ENCODE measurements at regions not wholly inside any gene's neighbourhood (a gene's known extent, or its start where the extent isn't known, plus 50 kb on each side); places are given as distances from the start of the nearest gene placed in this dataset.

DNA sequence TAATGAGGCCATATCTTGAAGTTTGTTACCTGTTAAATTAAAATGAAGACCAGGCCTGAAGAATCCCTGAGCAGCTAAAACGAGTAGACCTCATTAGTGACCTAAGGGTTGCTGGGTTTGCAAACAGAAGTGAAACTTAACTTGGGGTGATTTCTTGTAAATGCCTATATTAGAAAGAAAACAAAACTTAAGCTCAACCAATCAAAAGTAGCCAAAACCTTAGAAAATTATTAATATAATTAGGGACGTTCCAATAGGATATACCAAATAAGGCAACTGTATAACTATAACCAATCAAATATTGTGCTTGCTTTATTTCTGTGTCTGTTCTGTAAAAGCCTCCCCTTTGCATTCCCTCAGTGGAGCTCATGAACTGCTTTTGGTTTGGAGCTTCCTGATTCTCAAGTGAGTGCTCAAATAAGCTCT is 137.9 kb upstream of the VRK2 start:
- Mint-ChIP-seq H3K36me3 (ENCODE audit: low read depth) (no peaks in the 10 kb centered on the region), H3K4me1 (ENCODE audit: low read depth) (peaks cover 2% of the 10 kb centered on the region), H3K27ac (ENCODE audit: unreplicated experiment) (no peak overlapping the region), H3K27me3 (ENCODE audit: low read depth) (no peaks in the 10 kb centered on the region), H3K4me3 (ENCODE audit: unreplicated experiment) (no peak overlapping the region), H3K9me3 (ENCODE audit: low read depth) (no peaks in the 10 kb centered on the region)
- no peak for DNase-seq (ENCODE audit: low spot score)
- TF ChIP-seq, protein P1, sequence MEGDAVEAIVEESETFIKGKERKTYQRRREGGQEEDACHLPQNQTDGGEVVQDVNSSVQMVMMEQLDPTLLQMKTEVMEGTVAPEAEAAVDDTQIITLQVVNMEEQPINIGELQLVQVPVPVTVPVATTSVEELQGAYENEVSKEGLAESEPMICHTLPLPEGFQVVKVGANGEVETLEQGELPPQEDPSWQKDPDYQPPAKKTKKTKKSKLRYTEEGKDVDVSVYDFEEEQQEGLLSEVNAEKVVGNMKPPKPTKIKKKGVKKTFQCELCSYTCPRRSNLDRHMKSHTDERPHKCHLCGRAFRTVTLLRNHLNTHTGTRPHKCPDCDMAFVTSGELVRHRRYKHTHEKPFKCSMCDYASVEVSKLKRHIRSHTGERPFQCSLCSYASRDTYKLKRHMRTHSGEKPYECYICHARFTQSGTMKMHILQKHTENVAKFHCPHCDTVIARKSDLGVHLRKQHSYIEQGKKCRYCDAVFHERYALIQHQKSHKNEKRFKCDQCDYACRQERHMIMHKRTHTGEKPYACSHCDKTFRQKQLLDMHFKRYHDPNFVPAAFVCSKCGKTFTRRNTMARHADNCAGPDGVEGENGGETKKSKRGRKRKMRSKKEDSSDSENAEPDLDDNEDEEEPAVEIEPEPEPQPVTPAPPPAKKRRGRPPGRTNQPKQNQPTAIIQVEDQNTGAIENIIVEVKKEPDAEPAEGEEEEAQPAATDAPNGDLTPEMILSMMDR (IDR thresholded peaks at IDR 0.05) = no peak

GRCh38 chr2:57918126-57918525 is 128.5 kb upstream of the VRK2 start:
- TF ChIP-seq, protein P1 (IDR thresholded peaks at IDR 0.05) = no peak
- H3K4me1 Mint-ChIP-seq (ENCODE audit: low read depth) = no peaks in the 10 kb centered on the region
- DNase-seq (ENCODE audit: low spot score) = no peak

DNA sequence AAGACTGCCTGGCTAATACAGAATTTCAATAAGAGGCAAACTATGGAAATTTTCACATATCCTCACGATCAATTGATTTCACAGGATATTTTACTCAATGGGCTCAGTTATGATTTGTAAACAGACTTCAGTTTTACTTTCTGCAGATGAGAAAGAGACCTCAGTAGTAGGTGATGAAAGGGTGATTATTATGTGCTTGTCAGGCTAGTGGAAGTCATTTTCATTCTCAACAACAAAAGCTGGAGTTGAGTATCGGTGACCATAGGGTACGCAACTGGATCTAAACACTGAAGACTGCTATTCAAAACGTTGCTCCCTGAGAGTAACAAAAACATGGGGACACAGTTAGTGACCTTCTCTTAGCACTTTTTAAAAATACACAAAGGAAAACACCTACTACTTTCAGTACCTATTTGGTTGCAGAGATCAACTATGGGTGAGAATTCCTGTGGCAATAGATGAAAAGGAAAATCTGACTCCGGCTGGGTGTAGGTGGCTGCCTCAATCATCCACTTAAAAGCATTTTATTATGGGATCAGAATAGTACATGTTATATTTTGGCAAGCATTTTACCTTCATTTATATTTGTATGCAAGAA is 126.2 kb upstream of the VRK2 start:
- Mint-ChIP-seq H3K36me3 (ENCODE audit: low read depth) (no peaks in the 10 kb centered on the region), H3K4me3 (ENCODE audit: unreplicated experiment) (no peak overlapping the region), H3K9me3 (ENCODE audit: low read depth) (no peaks in the 10 kb centered on the region), H3K4me1 (ENCODE audit: low read depth) (no peaks in the 10 kb centered on the region), H3K27me3 (ENCODE audit: low read depth) (peaks cover 5% of the 10 kb centered on the region), H3K27ac (ENCODE audit: unreplicated experiment) (no peak overlapping the region)
- no peak for DNase-seq (ENCODE audit: low spot score)
- TF ChIP-seq, protein P1 (IDR thresholded peaks at IDR 0.05) = no peak

More at GRCh38 chr2:57918126-57918525, 128.5 kb upstream of the VRK2 start:
- Mint-ChIP-seq H3K4me3 (ENCODE audit: unreplicated experiment) (no peak overlapping the region), H3K27ac (ENCODE audit: unreplicated experiment) (no peak overlapping the region), H3K36me3 (ENCODE audit: low read depth) (no peaks in the 10 kb centered on the region), H3K27me3 (ENCODE audit: low read depth) (peaks cover 3% of the 10 kb centered on the region), H3K9me3 (ENCODE audit: low read depth) (no peaks in the 10 kb centered on the region)

- no peak overlapping the region for H3K27ac Mint-ChIP-seq (ENCODE audit: unreplicated experiment)
- peaks cover 7% of the 10 kb centered on the region for H3K36me3 Mint-ChIP-seq (ENCODE audit: low read depth)
- H3K27me3 Mint-ChIP-seq (ENCODE audit: low read depth) = peaks cover 2% of the 10 kb centered on the region
- DNase-seq (ENCODE audit: low spot score) = no peak
- H3K9me3 Mint-ChIP-seq (ENCODE audit: low read depth) = peaks cover 51% of the 10 kb centered on the region
- H3K4me3 Mint-ChIP-seq (ENCODE audit: unreplicated experiment) = no peak overlapping the region
- TF ChIP-seq, protein P1 (IDR thresholded peaks at IDR 0.05) = no peak
- no peaks in the 10 kb centered on the region for H3K4me1 Mint-ChIP-seq (ENCODE audit: low read depth)
Observed at GRCh38 chr2:57934659-57935058, 111.9 kb upstream of the VRK2 start.

GRCh38 chr2:57936216-57936615 is 110.4 kb upstream of the VRK2 start:
- Mint-ChIP-seq H3K4me3 (ENCODE audit: unreplicated experiment) (no peak overlapping the region), H3K9me3 (ENCODE audit: low read depth) (peaks cover 45% of the 10 kb centered on the region), H3K4me1 (ENCODE audit: low read depth) (no peaks in the 10 kb centered on the region), H3K27ac (ENCODE audit: unreplicated experiment) (no peak overlapping the region), H3K36me3 (ENCODE audit: low read depth) (peaks cover 7% of the 10 kb centered on the region), H3K27me3 (ENCODE audit: low read depth) (peaks cover 2% of the 10 kb centered on the region)
- TF ChIP-seq, protein P1 (IDR thresholded peaks at IDR 0.05) = no peak
- DNase-seq (ENCODE audit: low spot score) = no peak
